HFF-Myc (cell line): ENCODE measurements at regions not wholly inside any gene's neighbourhood (a gene's known extent, or its start where the extent isn't known, plus 50 kb on each side); places are given as distances from the start of the nearest gene placed in this dataset.
"Not testable (repeated sequence)": the region's sequence is repeated elsewhere in the genome, so short reads cannot be mapped to it uniquely, and the experiment has no call there.

Source experiments
- DNase-seq: peaks from one replicate; pipeline ENCODE4 v3.0.0-alpha.2; 2011; ENCODE audit warnings: low read depth; ENCODE audit errors: extremely low read depth
- H3K4me3 ChIP-seq: replicated peaks from 2 replicates; pipeline ENCODE4 v1.5.1; 2011; ENCODE audit warnings: low read depth, mild to moderate bottlenecking, control low read depth, low read length
- TF ChIP-seq, protein P1 (sequence below): IDR thresholded peaks from 2 replicates; pipeline ENCODE4 v1.5.1; 2012; ENCODE audit warnings: mild to moderate bottlenecking, low read depth, low read length, control low read depth; ENCODE audit errors: missing control alignments

DNA sequence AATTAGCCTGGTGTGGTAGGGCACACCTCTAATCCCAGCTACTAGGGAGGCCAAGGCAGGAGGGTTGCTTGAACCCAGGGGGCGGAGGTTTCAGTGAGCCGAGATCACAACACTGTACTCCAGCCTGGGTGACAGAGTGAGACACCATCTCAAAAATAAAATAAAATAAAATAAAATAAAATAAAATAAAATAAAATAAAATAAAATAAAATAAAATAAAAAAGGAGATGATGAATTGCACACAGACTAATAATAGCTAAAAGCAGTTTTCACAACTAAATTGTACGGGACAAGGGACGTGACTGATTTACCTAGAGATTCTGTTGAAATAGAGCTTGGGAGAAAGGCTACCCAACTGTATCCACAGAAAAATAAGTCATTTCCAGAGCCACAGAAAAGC lies 1471.3 kb downstream of the CDH11 start:
- no peak overlapping the region for H3K4me3 ChIP-seq
- TF ChIP-seq, protein P1, sequence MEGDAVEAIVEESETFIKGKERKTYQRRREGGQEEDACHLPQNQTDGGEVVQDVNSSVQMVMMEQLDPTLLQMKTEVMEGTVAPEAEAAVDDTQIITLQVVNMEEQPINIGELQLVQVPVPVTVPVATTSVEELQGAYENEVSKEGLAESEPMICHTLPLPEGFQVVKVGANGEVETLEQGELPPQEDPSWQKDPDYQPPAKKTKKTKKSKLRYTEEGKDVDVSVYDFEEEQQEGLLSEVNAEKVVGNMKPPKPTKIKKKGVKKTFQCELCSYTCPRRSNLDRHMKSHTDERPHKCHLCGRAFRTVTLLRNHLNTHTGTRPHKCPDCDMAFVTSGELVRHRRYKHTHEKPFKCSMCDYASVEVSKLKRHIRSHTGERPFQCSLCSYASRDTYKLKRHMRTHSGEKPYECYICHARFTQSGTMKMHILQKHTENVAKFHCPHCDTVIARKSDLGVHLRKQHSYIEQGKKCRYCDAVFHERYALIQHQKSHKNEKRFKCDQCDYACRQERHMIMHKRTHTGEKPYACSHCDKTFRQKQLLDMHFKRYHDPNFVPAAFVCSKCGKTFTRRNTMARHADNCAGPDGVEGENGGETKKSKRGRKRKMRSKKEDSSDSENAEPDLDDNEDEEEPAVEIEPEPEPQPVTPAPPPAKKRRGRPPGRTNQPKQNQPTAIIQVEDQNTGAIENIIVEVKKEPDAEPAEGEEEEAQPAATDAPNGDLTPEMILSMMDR: no peak
- no peak for DNase-seq

DNA sequence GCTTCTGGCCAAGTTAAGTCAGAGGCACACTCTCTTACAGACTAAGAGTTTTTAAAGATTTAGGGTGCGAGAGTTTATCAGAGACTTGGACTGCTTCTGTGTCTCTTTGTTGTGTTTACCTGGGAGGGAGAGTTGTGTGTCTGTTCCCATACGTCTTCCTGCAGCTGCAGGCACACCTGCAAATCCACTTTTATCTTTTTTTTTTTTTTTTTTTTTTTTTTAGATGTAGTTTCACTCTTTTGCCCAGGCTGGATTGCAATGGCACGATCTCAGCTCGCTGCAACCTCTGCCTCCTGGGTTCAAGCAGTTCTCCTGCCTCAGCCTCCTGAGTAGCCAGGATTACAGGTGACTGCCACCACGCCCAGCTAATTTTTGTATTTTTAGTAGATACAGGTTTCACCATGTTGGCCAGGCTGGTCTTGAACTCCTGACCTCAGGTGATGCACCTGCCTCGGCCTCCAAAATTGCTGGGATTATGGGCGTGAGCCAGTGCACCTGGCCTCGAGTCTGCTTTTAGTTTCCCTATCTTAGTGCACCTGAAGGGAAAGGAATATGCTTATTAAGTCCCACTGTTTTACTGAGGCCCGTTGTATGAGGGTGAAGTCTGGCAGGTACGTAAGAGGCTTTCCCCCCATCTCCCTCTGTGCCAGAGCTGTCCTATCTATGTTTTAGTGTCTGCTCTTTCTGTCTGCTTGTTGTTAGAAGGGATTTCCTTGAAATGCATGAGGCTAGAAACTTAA lies 1488.0 kb downstream of the CDH11 start:
- DNase-seq, H3K4me3 ChIP-seq: not testable (repeated sequence)

DNA sequence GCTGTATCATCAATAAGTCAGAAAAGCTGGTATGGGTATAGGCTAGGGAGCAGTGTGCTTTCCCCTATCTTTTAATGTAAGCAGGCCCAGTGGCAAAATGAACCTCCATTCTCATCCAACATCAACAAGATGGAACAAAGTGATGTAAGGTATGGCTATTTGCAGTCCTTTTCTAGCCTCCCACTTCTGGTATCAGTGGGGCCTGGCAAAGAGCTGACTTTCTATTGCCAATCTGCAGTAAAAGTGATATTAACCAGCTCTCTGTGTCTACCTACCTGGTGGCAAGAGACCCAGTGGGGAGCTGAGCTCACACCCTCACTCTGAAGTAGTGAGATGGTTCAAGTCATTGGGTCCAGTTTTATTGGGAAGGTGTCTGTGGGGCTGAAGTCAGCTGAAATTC lies 1492.6 kb downstream of the CDH11 start:
- DNase-seq: no peak
- TF ChIP-seq, protein P1: no peak
- no peak overlapping the region for H3K4me3 ChIP-seq

DNA sequence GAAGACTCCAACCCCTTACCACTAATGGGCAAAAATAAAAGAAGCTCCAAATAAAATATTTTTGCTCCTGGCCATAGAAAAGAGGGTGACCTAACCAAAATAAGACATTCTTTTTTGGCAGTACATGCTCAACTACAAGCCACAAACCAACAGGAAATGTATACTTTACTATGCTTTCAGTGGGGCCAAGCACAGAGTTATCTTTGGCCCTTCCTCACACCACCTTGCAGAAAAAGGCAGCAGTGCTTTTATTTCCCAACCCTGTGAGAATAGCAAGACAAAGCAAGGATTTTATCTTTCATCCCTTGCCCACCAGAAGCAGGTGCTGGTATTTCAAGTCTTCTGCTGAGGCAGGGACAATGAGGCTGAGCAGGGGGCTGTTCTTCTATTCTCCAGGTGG lies 1493.1 kb downstream of the CDH11 start:
- DNase-seq: no peak
- no peak overlapping the region for H3K4me3 ChIP-seq
- TF ChIP-seq, protein P1: no peak

DNA sequence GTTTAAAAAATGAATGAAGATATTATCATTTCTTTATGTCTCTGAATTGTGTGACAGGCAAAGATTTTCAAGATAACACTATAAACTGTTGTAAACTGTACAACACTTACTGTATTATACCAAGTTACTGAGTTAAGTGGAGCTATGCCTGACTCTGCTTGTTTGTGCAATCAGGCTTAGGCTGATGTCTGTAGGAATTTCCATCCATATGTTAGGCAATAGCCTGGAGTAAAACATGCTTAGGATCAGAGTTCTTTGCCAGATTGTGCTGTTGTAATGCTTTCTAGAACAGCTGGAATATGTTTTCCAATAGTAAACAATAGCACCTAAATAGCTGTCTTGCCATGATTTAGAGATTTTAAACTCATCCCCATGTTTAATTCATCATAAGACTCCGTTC lies 1496.7 kb downstream of the CDH11 start:
- DNase-seq: no peak
- no peak overlapping the region for H3K4me3 ChIP-seq
- TF ChIP-seq, protein P1: no peak

DNA sequence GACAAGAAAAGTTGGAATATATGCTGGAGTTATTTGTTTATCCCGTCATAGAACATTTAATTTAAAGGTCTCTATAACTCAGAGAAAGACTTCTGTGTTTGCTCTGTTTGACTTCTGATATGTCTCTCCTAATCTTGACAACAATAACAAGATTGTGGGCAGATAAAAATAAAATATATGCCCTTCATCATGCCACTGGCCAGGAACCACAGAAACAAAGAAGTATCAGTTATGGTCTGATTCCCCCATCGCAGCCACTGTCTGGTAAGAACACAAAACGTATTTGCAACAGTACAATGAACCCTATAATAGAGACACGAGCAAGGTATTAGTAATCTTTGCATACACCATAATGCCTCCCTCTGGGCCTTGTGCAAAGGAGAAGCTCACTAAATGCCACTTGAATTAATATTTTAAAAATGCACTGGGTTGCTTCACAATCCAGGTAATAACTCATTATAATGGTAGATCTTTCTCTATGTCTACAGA lies 1498.3 kb downstream of the CDH11 start:
- TF ChIP-seq, protein P1: no peak
- DNase-seq: no peak
- no peak overlapping the region for H3K4me3 ChIP-seq

DNA sequence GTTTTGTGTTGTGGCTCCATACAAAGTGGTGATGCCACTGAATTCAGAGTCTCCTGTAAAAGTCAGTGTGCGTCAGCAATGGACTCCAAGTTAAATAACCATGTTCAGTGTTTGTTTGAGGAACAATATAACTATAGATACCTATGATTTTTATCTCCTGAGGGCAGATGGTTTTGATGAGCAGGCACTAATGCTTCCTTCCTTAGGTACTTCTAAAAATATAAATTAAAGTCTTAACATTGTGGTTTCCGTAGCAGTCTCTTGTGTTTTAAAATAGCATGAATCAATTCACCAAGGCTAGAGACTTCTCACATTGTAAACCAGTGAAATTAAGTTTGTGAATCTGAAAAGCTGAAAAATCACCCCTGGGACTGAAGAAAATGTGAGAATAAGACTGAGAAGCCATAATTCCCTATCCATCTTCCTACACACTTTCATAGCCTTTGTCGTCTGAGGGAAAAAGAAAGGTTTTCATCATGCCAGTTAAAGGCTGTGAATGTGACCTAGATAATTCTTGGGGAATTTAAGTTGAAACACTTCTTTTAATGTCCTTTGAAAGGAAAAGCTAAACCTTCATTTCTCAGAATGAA lies 1502.9 kb downstream of the CDH11 start:
- TF ChIP-seq, protein P1: no peak
- no peak overlapping the region for H3K4me3 ChIP-seq
- DNase-seq: no peak
